NT2/D1 (cell line): ENCODE measurements at regions not wholly inside any gene's neighbourhood (a gene's known extent, or its start where the extent isn't known, plus 50 kb on each side); places are given as distances from the start of the nearest gene placed in this dataset.

Experiments
- SUZ12 ChIP-seq: IDR thresholded peaks from 2 replicates; pipeline ENCODE4 v1.6.1; 2011; ENCODE audit not compliant: insufficient read length, insufficient read depth; ENCODE audit errors: extremely low read depth
- YY1 ChIP-seq: IDR thresholded peaks from 2 replicates; pipeline ENCODE4 v1.6.1; 2011; ENCODE audit not compliant: insufficient read length, insufficient read depth
- ZNF274 ChIP-seq: IDR thresholded peaks from 2 replicates; pipeline ENCODE4 v1.6.1; 2011; ENCODE audit warnings: mild to moderate bottlenecking, low read depth, low read length

DNA sequence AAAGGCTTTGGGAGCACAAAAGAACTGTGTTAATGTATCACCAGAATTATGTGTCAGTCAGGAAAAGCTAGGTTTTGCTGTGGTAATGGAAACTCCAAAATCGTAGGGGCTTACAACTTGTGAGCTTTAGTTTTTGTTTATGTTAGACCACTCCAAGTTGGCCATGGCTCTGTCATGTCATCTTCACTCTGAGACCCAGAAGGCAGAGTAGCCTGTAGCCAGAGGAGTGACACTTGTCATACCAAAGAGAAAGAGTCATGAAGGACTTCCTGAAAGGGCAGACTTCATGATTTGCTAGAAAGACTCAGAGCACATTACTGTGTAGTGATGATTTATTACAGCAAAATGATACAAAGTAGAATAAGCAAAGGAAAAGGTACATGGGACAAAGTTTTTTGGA, 133.6 kb upstream of the SSTR1 start:
- TF ChIP-seq SUZ12 (no peak), ZNF274 (no peak), YY1 (no peak)
